ENCODE measurements at regions not wholly inside any gene's neighbourhood (a gene's known extent, or its start where the extent isn't known, plus 50 kb on each side); places are given as distances from the start of the nearest gene placed in this dataset.

DNA sequence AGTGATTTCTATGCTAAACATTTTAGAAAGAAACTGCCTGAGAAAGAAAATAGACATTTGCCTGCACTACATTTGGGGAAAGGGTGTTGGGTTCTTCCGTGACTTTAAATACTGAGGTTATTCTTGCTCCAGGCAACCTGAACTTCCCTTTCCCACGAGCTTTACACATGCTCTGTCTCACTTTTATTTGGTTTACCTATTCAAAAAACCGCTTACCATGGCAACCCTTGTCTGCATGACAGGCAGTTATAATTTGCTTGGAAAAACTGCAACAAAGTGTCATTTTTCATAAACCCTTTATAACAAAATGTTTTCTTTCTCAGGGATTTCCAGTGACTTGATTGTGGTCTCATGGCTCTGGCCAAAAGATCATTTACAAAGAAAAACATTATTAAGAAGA lies 416.3 kb upstream of the MEIS2 start:
- TF ChIP-seq, protein P1, sequence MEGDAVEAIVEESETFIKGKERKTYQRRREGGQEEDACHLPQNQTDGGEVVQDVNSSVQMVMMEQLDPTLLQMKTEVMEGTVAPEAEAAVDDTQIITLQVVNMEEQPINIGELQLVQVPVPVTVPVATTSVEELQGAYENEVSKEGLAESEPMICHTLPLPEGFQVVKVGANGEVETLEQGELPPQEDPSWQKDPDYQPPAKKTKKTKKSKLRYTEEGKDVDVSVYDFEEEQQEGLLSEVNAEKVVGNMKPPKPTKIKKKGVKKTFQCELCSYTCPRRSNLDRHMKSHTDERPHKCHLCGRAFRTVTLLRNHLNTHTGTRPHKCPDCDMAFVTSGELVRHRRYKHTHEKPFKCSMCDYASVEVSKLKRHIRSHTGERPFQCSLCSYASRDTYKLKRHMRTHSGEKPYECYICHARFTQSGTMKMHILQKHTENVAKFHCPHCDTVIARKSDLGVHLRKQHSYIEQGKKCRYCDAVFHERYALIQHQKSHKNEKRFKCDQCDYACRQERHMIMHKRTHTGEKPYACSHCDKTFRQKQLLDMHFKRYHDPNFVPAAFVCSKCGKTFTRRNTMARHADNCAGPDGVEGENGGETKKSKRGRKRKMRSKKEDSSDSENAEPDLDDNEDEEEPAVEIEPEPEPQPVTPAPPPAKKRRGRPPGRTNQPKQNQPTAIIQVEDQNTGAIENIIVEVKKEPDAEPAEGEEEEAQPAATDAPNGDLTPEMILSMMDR (IDR thresholded peaks at IDR 0.05; ENCODE audit: borderline replicate concordance, extremely low read depth, low read length, poor library complexity, severe bottlenecking) = no peak
- no peak for TF ChIP-seq EZH2 (IDR thresholded peaks at IDR 0.05; ENCODE audit: borderline replicate concordance, low read depth, low read length, severe bottlenecking)
